NCI-H1417 treated with DMSO at 0.1 percent for 48 hours (cell line): ENCODE measurements at regions not wholly inside any gene's neighbourhood (a gene's known extent, or its start where the extent isn't known, plus 50 kb on each side); places are given as distances from the start of the nearest gene placed in this dataset.

Source experiments
- DNase-seq: peaks from one replicate; lab custom pipeline; 2025; lab: John Stamatoyannopoulos, UW

- no peak for DNase-seq
Measured at GRCh38 chr1:30316056-30316455, 407.3 kb downstream of the MATN1 start.

GRCh38 chr1:30315185-30315960 lies 408.0 kb downstream of the MATN1 start:
- no peak for DNase-seq

GRCh38 chr1:30314591-30314990 lies 408.8 kb downstream of the MATN1 start:
- DNase-seq, result no peak

GRCh38 chr1:30313584-30313983 lies 409.8 kb downstream of the MATN1 start:
- no peak for DNase-seq

- DNase-seq, result no peak
Measured at GRCh38 chr1:30313176-30313575, 410.2 kb downstream of the MATN1 start.

GRCh38 chr1:30312226-30312625 lies 411.2 kb downstream of the MATN1 start:
- DNase-seq, result no peak

GRCh38 chr1:30311749-30312148 lies 411.6 kb downstream of the MATN1 start:
- DNase-seq, result no peak

- DNase-seq, result no peak
Measured at GRCh38 chr1:30310966-30311742, 412.2 kb downstream of the MATN1 start.

GRCh38 chr1:30307182-30307581 lies 416.2 kb downstream of the MATN1 start:
- DNase-seq, result no peak

GRCh38 chr1:30305519-30305918 lies 417.9 kb downstream of the MATN1 start:
- no peak for DNase-seq

- DNase-seq, result no peak
Measured at GRCh38 chr1:30305061-30305460, 418.3 kb downstream of the MATN1 start.

- DNase-seq, result no peak
Measured at GRCh38 chr1:30304080-30304479, 419.3 kb downstream of the MATN1 start.

GRCh38 chr1:30303387-30303786 lies 420.0 kb downstream of the MATN1 start:
- no peak for DNase-seq

- no peak for DNase-seq
Measured at GRCh38 chr1:30302858-30303257, 420.5 kb downstream of the MATN1 start.

- DNase-seq, result no peak
Measured at GRCh38 chr1:30300669-30301068, 422.7 kb downstream of the MATN1 start.

GRCh38 chr1:30299393-30299792 lies 424.0 kb downstream of the MATN1 start:
- DNase-seq, result no peak

- DNase-seq, result no peak
Measured at GRCh38 chr1:30295674-30296073, 427.7 kb downstream of the MATN1 start.

GRCh38 chr1:30295266-30295665 lies 428.1 kb downstream of the MATN1 start:
- DNase-seq, result no peak

- DNase-seq, result no peak
Measured at GRCh38 chr1:30294508-30294907, 428.9 kb downstream of the MATN1 start.

- no peak for DNase-seq
Measured at GRCh38 chr1:30292451-30292850, 430.9 kb downstream of the MATN1 start.

- no peak for DNase-seq
Measured at GRCh38 chr1:30291526-30291925, 431.9 kb downstream of the MATN1 start.

- DNase-seq, result no peak
Measured at GRCh38 chr1:30290581-30290980, 432.8 kb downstream of the MATN1 start.

GRCh38 chr1:30287976-30288375 lies 435.4 kb downstream of the MATN1 start:
- DNase-seq, result no peak
